Upper lobe of left lung (tissue), 4 donors: ENCODE measurements at regions not wholly inside any gene's neighbourhood (a gene's known extent, or its start where the extent isn't known, plus 50 kb on each side); places are given as distances from the start of the nearest gene placed in this dataset.

Experiments used
- EP300 ChIP-seq, 4 donors: sonication (generic); formaldehyde crosslinking; IDR thresholded peaks; one replicate each; pipeline ENCODE4 v1.5.1; 2017; ENCODE audit warnings: antibody characterized with exemption in 4 of 4, control low read depth in 2 of 4
- POLR2A ChIP-seq, 4 donors: fragments of 450-650 bp; IDR thresholded peaks; one replicate each; pipeline ENCODE4 v1.5.1; 2016 to 2017; ENCODE audit warnings: antibody characterized with exemption in 4 of 4, mild to moderate bottlenecking in 2 of 4
- TF ChIP-seq, protein P1 (sequence below), 6 experiments: fragments of 450-650 bp in 4 of 6; fragments of 200-600 bp in 2 of 6; sonication (generic) in 2 of 6; IDR thresholded peaks; one replicate each; pipeline ENCODE4 v1.5.1; 2016 to 2019; ENCODE audit warnings: antibody characterized with exemption in 6 of 6

DNA sequence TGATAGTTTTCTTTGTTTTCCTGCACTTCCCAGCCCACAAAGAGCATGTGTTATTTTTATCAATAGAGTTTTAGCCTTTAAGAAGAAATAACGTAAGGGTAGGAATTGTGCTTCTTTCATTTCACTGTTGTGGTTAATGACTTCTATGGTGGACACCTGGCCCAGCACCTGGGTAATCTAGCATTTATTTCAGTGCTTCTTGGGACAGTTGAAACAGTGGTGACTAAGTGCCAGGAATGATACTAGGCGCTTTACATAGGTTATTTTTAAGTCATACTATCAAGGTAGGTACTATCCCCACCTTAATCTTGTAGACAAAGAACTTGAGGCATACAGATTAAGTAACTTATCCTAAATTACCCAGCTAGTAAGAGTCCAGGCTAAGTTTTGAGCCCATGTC lies 243.8 kb downstream of the SOX2 start:
- TF ChIP-seq, protein P1, sequence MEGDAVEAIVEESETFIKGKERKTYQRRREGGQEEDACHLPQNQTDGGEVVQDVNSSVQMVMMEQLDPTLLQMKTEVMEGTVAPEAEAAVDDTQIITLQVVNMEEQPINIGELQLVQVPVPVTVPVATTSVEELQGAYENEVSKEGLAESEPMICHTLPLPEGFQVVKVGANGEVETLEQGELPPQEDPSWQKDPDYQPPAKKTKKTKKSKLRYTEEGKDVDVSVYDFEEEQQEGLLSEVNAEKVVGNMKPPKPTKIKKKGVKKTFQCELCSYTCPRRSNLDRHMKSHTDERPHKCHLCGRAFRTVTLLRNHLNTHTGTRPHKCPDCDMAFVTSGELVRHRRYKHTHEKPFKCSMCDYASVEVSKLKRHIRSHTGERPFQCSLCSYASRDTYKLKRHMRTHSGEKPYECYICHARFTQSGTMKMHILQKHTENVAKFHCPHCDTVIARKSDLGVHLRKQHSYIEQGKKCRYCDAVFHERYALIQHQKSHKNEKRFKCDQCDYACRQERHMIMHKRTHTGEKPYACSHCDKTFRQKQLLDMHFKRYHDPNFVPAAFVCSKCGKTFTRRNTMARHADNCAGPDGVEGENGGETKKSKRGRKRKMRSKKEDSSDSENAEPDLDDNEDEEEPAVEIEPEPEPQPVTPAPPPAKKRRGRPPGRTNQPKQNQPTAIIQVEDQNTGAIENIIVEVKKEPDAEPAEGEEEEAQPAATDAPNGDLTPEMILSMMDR (IDR thresholded peaks at IDR 0.05), result no peak
- no peak for TF ChIP-seq EP300 (IDR thresholded peaks at IDR 0.05)
- no peak for TF ChIP-seq POLR2A (IDR thresholded peaks at IDR 0.05)
